ENCODE measurements at regions not wholly inside any gene's neighbourhood (a gene's known extent, or its start where the extent isn't known, plus 50 kb on each side); places are given as distances from the start of the nearest gene placed in this dataset.

DNA sequence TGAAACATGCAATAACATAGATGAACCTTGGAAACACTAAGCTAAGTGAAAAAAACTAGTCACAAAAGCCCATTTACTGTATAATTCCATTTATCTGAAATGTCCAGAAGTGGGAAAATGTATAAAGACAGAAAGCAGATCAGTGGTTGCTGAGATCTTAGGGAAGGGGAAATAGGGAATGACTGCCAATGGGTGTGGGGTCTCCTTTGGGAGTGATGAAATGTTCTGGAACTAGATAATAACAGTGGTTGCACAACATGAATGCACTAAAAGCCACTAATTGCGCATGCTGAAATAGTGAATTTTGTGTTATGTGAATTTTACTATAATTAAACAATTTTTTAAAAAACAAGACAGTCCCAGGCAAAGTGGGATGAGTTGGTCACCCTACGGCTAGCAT lies 472.8 kb downstream of the CCDC171 start:
- DNase-seq (ENCODE audit: low read depth in 2 of 2) = no peak

DNA sequence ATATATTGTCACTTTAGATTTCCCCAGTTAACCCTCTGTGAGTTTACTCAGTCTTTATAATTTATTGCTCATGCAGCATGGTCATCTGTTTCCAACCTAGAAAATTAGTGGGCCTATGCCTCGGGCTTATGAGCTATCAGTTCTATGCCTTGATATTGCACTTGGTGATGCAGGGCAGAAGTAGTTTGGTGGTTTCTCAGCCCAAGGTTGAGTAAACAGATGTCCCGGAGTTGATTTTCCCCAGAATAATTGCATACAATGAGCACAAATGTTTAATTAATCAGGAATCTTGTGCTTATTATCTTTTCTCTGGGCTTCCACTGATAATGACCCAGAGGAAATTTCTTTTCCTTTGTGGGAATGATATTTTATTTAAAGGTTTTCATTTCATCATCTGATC lies 474.0 kb downstream of the CCDC171 start:
- DNase-seq (ENCODE audit: low read depth in 2 of 2) = no peak

DNA sequence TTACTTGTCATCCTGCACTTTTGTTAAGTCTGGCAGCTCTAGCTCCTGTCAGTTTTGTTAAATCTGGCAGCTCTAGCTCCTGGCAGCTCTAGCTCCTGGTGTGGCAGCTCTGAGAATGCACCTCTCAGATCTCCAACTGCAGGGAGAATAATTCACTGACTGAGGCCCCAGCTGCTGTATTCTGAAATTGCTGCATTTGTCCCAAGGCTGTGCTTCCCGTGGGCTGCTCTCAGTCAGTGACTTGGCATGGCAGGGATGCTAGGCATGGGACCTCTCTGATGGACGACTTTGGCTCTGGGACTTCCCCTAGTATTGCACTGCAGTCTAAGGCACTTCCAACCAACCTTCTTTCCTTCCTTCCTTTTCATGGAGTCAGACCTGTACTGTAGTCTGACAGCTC lies 475.7 kb downstream of the CCDC171 start:
- no peak for DNase-seq (ENCODE audit: low read depth in 2 of 2)

DNA sequence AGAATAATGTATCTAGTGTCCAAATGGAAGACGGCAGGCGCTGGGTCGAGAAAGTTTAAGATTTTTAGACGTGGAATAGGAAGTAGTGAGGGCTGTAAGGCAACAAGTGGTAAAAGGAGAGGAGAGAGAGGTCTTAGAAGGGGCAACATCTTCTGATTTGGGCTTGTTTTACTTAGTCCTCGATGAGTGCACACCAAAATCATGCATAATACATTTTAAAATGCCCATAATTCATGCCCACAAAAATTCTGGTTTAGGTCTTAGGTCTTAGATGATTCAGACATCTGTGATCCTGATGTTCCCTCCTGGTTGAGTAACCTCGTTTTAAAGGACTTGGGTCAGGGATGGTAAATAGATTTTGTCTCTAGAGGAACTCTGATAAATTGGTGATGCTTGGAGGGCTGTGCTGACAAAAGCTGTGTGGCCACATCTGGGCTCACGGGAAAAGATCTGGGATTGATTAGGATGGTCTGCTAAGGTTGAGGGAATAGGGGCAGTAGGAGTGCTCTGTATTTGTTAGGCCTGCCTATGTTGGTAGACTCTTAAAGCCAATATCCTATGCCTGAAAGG lies 476.3 kb downstream of the CCDC171 start:
- DNase-seq (ENCODE audit: low read depth in 2 of 2) = no peak

DNA sequence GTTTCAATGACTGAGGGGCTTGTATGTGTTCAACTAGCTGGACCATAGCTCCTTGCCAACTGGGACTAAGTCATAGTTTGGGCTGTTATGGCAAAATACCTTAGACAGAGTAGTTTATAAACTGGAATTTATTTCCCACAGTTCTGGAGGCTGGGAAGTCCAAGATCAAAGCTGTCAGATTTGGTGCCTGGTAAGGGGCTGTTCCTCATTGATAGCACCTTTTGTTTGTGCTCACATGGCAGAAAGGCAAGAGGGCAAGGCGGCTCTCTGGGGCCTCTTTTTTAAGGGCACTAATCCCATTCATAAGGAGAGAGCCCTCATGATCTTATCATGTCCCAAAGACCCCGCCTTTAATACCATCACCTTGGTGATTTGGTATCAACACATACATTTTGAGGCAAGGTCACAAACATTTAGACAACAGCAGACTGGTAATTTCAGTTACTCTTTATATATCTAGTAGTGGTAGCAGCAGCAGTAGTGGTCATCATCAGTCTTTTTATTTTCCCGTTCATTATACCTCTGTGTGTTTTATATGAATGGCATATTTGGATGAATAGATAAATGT lies 477.0 kb downstream of the CCDC171 start:
- no peak for DNase-seq (ENCODE audit: low read depth in 2 of 2)

DNA sequence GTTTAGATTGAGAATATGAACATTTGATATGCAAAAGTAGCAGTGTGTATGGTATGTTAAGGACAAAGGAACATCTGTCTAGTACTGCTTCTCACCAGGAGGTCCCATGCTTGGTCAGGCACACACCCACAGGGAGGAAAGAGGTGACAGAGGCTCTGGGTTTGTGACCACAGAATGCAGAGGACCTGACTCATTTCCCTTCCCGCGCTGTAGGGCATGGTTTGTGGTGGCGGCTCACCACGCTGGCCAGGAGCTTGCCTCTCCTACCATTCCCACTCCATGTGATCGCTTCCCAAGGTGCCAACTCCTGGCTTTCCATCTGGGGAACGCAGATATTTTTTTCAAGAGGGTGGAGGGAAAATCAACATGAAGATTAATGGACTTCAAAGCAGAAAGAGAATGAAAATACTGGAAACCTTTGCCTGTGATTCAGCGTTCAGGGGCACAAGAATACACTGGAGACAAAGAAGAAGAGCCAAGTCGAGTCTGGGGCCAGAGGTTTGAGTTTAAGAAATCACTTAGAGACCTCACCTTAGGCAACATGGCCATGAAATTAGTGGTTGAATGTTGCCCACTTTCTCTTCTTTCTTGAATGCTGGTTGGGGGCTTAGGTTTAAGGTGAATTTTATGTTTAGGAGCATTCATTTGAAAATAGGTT lies 477.8 kb downstream of the CCDC171 start:
- DNase-seq (ENCODE audit: low read depth in 2 of 2) = no peak

DNA sequence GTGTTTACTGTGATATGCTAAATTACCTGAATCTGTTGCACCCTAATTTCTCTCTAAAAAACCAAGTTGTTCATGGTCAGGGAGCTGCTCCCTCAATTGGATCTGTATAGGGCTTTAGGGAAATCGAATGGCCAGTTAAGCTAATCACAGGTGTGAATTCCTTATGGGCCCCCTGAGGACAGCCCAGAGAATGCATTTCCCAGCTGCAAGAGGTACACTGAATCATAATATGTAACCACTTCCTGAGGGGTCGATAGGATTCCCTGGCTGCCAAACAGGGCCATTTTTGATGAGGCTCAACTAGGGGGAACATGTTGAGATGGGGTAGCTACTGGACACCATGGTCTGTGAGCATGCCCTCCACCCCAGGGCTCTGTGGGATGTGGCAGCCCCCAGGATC lies 478.6 kb downstream of the CCDC171 start:
- DNase-seq (ENCODE audit: low read depth in 2 of 2) = no peak

DNA sequence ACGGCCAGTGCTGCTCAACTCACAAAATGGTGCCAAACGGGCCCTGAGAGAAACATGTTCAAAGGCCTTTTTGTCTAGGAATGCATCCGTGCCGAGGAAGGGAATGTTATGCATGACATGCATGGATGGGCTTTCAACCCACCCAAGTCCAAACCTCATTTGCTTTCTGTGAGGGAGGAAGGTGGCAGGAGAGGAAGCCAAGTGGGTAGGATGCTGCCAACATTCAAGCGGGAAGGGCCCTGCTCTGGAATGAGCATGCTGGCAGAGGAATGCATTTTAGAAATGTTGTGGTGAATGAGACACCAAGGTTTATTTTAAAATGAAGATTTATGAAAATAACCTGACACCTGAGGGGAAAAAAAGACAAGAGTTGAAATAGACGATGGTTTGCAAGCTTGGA lies 479.1 kb downstream of the CCDC171 start:
- no peak for DNase-seq (ENCODE audit: low read depth in 2 of 2)

DNA sequence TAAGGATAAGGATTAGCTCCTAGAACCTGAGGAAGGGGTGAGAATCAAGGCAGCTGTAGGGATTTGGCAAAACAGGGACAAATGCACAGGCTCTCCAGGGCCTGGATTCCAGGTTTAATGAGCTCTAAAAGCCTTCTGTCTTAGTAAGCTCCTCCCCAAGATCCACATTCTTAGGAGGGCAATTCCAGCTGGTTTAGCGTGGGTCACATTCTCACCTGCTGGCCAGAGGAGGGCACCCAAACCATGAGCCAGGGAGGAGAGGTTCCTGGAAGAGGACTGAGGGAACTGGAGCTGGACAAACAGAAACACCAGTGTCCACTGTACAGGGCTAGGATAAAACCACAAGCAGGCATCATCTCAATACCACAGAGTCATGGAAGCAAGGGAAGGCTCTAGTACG lies 480.0 kb downstream of the CCDC171 start:
- DNase-seq (ENCODE audit: low read depth in 2 of 2) = no peak

DNA sequence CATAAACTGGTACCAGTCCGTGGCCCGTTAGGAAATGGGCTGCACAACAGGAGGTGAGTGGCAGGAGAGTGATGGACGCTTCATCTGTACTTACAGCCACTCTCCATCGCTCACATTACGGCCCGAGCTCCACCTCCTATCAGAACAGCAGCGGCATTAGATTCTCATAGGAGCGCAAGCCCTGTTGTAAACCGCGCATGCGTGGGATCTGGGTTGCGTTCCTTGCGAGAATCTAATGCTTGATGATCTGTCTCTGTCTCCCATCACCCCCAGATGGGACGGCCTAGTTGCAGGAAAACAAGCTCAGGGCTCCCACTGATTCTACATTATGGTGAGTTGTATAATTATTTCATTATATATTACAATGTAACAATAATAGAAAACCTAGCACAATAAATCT lies 480.4 kb downstream of the CCDC171 start:
- DNase-seq (ENCODE audit: low read depth in 2 of 2) = no peak

DNA sequence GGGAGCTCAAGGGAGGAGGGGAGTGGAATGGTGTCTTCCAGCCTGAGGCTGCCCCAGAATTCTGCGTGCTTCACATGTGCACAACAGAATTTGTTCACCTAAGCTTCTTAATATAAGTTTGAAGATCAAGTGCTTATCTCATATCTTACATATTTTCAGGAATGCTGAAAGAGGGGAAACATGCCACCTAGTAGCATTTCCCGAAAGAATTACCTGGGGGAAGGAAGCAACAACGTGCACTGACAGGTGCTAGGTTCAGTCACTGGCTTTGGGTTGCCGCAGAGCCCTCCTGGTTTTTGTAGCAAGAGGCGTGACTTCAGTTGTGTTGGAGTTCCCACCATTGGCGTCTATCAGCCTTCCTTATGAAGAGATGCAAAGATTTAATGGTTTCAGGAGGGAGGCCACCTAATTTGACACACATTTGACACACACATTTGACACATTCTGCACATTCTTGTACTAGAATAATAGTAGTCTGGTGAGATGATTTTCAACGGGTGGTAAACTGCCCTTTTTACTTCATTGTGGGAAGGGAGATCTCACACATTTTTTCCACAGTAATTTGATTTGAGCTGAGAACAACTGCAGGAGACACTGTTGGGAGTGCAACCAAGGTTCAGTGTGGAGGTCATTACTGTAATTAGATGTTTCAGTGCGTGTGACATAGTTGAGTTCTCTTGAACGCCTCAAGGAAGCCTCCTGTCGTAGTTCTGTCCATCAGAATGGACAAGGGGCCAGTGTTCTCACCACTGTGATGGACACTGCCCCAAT lies 481.3 kb downstream of the CCDC171 start:
- no peak for DNase-seq (ENCODE audit: low read depth in 2 of 2)

DNA sequence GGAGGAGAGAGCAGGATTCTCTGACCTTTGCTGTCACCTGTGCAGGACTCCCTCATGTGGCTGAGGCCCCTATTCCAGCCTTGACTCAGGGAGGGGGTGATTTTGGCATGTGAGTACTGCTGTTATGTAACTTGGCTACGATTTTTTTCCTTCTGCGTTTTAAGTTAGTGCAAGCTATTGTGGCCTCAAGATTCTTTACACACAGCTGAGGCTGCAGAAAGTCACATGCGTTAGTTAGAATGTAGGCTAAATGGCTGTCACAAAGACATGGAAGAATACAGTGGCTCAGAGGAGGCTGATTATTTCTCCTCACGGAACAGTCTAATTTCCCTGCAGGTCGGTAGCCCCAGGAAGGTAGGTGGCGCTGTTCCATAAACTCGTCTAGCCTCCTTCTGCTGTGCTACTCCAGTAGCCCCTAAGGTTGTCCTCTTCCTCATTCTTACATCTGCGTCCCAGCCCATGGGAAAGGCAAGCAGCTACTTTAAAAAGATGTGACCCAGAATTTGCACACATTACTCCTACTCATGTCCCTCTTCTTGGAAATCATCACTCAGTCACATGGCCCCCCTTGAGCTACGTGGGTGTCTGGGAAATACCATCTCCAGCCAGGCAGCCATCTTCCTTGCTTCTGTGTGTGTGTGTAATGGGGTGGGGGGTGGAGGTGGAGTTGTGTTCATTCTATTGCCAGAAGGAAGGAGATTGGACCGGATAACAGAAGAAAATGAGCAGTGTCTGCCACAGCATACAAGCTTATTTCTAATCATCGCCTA lies 486.6 kb downstream of the CCDC171 start:
- DNase-seq (ENCODE audit: low read depth in 2 of 2) = no peak

DNA sequence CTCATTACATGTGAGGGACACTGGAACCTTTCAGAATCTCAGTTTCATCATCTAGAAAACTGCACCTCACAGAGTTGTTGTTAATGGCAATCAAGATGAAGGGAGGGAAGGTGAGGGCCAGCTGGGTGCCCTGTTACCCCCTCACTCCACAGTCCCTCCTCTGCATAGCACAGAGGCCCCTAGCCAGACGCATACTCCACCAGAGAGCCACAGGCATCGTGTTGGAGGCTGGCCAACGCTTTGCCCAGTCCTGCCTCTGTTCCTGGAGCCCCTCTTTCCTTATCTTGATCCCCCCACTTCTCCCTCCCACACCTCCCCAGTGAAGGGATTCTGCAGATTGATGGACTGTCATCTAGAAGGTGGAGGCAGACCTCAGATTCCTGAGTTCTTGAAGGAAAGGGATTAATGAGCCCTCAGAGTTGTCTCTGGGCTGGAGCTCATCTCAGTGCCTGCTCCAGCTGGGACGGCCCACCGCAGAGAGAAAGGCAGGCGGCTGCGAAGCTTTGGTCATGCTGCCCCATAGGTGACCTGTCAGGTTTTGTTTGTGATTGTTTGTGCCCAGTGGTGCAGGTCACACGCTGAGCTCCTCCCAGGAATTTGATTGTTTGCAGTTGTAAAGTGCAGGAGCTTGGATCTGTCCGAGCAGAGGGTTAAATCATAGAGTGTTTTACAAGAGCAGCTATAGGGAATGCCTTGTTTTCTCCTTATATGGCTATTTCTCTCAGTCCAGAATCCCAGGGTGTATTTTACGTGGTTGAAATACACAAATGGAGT lies 487.3 kb downstream of the CCDC171 start:
- DNase-seq (ENCODE audit: low read depth in 2 of 2) = no peak

DNA sequence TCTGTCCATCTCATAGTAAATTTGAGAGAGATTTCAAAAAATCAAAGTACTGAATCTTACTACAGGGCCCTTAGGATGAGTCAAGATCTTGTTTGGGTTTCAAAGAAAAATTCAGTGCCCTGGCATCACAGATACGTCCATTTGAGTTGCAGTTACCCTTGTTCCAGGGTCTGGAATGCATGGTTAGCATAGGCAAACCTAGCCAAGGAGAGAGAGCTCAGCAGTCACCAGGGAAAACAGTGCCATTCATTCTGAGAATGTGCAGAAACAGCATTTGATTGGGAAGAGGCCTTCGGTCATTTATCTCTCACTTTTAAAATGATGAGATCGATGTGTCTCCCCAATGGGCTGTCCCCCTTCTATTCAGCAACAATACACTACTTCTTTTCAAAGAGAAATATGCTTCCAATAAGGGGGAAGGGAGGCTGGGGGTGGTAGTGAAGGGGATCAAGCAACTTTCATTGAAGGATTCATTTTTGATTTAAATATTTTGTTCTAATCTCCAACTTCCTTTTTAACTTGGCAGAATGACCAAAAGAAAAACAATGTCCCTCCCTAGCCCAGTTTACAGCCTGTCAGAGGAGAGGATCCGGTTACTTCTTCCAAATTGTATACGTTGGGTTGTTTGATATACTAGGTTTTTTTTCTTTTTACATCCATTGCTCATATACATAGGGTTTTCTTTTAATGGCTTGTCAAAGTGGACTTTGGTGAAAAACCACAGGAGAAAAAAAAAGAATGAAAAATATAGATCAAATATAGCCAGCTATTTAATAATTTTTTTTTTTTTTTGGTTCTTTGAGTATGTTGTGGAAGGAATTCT lies 491.1 kb downstream of the CCDC171 start:
- DNase-seq (ENCODE audit: low read depth in 2 of 2) = no peak

DNA sequence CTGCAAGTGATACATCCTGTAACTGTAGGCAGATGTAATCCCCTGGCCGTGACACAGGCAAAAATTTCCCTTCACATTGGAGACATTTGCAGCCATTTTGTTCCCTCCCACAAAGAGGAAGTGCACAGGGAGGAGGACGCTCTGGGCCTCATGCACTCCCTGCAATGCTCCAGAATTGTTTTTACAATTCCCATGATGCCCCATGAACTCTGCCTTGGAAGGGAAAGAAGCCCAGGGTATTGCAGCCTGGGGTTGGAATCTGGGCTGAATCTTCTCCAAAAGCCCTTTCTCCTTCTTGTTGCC lies 491.7 kb downstream of the CCDC171 start:
- no peak for DNase-seq (ENCODE audit: low read depth in 2 of 2)

DNA sequence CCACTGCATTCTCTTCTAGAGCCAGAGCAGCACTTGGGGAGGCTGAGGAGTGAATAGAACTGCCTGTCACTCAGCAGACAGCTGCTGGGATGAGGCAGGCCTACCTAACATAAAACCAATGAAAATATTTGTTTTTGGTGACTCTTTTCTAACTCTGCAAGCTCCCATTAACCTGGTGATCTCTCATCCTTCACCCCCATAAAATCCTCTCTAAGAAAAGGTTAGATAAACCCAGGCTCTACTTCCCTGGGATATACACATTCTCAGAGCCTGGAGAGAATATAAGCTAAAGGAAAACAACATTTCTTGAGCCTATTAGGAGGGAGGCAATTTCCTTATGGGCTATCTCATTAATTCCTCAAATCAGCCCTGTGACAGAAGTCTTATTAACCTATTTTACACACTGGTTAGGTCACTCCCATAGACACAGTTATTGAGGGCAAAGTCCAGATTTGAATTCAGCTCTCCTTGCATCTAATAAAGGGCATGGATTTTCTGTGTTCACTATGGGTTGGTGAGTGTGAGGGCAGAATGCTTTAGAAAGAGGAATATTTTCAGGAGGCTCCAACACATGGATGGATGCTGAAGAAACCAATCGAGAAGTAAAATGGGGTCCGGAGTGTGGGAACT lies 492.9 kb downstream of the CCDC171 start:
- no peak for DNase-seq (ENCODE audit: low read depth in 2 of 2)

DNA sequence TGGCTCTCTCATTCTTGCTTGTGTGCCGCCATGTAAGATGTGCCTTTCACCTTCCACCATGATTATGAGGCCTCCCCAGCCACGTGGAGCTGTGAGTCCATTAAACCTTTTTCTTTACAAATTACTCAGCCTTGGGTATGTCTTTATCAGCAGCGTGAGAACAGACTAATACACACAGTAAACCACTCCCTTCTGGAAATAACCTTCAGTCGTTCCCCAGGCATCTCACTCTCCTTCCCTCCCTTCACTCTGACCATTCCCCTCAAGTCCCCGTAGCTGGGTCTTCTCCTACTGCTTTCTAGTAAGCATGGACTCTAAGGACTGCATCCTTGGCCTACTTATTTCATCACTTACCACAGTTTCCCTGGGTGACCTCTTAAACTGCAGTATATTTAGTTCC lies 493.9 kb downstream of the CCDC171 start:
- no peak for DNase-seq (ENCODE audit: low read depth in 2 of 2)

DNA sequence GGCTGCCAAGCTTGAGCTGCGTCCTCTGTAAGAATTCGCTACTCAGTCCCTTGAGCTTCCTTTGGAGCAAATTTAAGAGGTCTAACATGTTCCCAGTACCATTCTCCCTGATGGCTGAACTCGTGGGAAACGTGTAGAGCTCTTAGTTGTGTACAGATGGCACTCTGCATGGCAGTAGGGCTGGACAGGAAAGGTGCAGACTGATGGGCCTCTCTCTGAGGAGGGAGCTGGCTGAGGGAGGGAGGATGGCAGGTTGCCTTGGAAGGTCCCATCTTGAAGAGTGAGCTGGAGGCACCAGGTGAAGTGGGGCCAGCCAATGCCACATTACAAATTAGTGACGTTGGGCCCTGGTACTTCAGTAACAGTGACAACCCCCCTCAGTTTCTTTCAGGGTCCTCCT lies 495.3 kb downstream of the CCDC171 start:
- no peak for DNase-seq (ENCODE audit: low read depth in 2 of 2)

DNA sequence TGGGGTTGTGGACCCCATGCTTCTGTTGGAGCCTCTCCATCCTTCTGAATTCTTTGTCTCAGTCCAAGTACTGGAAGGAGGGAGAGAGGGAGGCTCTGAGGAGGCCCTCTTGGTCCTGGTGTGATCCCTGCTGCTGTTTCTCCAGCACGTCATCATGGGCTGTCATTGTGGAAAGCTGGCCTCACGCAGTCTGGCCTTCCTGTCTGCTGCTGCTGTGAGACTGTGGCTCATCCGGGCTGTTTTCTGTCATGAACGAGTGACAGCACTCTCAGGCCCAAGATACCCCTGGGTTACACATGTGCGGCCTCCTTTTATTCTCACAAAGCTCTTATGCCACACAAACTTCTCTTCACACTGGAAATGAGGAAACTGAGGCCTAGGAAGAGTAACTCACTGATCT lies 499.3 kb downstream of the CCDC171 start:
- DNase-seq (ENCODE audit: low read depth in 2 of 2) = no peak

Data from stimulated activated CD4-positive, alpha-beta T cell treated with anti-CD3 and anti-CD28 coated beads, Interleukin-12 subunit alpha, Interleukin-12 subunit beta, amount 100 ng/mL, for 24 hours (primary cell).